ENCODE measurements at regions not wholly inside any gene's neighbourhood (a gene's known extent, or its start where the extent isn't known, plus 50 kb on each side); places are given as distances from the start of the nearest gene placed in this dataset. TPM values are rescaled to one million over a fixed set of nuclear protein-coding genes. Genes with fewer than 3 reads are reported as not detected.

Small RNA genes lying in the stretch of these regions (microRNA-seq; reads per million reads assigned to microRNA genes)
- gene MIR888 (ENCODE audit: borderline microRNAs expressed, borderline replicate concordance) = not detected
- not detected for gene MIR890 (ENCODE audit: borderline microRNAs expressed, borderline replicate concordance)
- gene MIR891A (ENCODE audit: borderline microRNAs expressed, borderline replicate concordance) = not detected
- not detected for gene MIR891B (ENCODE audit: borderline microRNAs expressed, borderline replicate concordance)
- not detected for gene MIR892A (ENCODE audit: borderline microRNAs expressed, borderline replicate concordance)
- not detected for gene MIR892B (ENCODE audit: borderline microRNAs expressed, borderline replicate concordance)
- gene MIR892C (ENCODE audit: borderline microRNAs expressed, borderline replicate concordance) = not detected

All from activated naive CD4-positive, alpha-beta T cell treated with anti-CD3 and anti-CD28 coated beads for 36 hours (primary cell).